ENCODE measurements at regions not wholly inside any gene's neighbourhood (a gene's known extent, or its start where the extent isn't known, plus 50 kb on each side); places are given as distances from the start of the nearest gene placed in this dataset.

DNA sequence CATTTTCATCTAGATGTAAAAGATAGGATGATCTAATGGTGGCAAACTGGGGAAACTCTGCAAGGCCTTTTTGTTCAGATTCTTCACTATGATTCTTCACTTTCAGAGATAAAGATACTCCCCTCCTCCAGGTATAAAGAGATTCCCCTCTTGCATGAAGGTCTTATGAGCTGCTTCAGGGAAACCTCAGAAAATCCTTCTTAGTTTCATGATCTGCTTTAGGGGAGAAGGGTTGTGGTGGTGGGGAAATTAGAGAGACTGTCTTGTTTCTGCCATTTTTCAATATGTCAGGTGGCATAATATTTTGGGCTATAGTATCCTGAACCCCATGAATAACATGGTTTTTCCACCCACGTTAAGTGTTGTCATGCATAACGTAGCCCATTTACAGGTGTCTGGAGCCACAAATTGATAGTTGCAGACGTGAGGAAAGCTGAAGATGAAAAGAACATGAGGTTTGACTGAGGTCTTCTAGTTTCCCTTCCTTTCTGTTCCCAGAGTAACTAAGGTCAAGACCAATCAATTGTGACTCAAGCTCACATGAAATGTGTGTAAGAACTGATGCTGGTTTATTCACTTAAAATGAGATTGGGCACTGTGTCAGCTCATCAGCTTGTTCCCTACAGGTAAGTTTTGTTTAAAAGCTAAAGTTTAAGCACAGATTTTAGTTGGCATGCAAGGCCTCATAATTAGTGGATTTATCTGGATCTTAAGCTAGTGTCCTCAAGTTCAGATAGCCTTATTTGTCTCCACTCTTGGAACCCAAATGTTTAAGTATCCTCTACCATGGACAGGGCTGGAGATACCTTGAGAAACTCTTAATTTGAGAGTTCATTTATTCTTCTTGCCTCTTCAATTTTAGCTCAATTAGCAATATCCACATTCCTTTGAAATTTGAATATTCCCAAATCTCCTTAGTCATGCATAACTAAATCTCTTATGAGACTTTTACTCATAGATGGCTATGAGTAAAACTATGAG lies 304.5 kb upstream of the FANCL start:
- Mint-ChIP-seq H3K9me3 (ENCODE audit: insufficient read depth) (no peaks in the 10 kb centered on the region), H3K4me1 (no peaks in the 10 kb centered on the region), H3K27me3 (peaks cover 13% of the 10 kb centered on the region), H3K27ac (no peak overlapping the region), H3K4me3 (no peak overlapping the region)
- Histone ChIP-seq H3K9me3 (ENCODE audit: control extremely low read depth in 1 of 3, control insufficient read depth in 2 of 3, insufficient read depth in 1 of 3, low read length in 2 of 3) (no peaks in the 10 kb centered on the region), H3K4me2 (replicated peaks; ENCODE audit: low read depth, low read length, poor library complexity, severe bottlenecking) (no peak overlapping the region), H3K9ac (ENCODE audit: low read length) (no peak overlapping the region), H4K20me1 (ENCODE audit: control insufficient read depth, insufficient read depth, low read length, poor library complexity, severe bottlenecking) (no peaks in the 10 kb centered on the region), H3K27ac (ENCODE audit: low read length in 2 of 2) (no peak overlapping the region), H3K27me3 (replicated peaks in 1 of 4; ENCODE audit: control extremely low read depth in 1 of 4, control insufficient read depth in 3 of 4, insufficient read depth in 4 of 4, low read length in 3 of 4) (no peaks in the 10 kb centered on the region), H3K79me2 (ENCODE audit: control insufficient read depth, insufficient read depth, low read length) (no peaks in the 10 kb centered on the region), H2AFZ (ENCODE audit: insufficient read depth, low read depth, low read length, poor library complexity, severe bottlenecking) (no peak overlapping the region), H3K4me3 (ENCODE audit: control extremely low read depth in 1 of 5, extremely low read depth in 1 of 5, insufficient read depth in 1 of 5, low read depth in 2 of 5, low read length in 4 of 5) (no peak overlapping the region), H3K36me3 (replicated peaks in 1 of 2; ENCODE audit: control extremely low read depth in 1 of 2, control insufficient read depth in 1 of 2, extremely low read depth in 1 of 2, insufficient read depth in 2 of 2, low read length in 1 of 2) (no peaks in the 10 kb centered on the region), H3K4me1 (ENCODE audit: control insufficient read depth in 2 of 2, insufficient read depth in 2 of 2, low read length in 2 of 2) (no peaks in the 10 kb centered on the region)
- DNase-seq = no peak
- ATAC-seq (ENCODE audit: low read depth) = no peak
- intact Hi-C loops (cut with micrococcal nuclease) = no loop called here
- 100% methylated on average over 1 of the region's 3 CpGs for WGBS (ENCODE audit: insufficient coverage)
- CTCF ChIA-PET = no interaction called here
- TF ChIP-seq EZH2 (IDR thresholded peaks at IDR 0.05; ENCODE audit: borderline replicate concordance, insufficient read depth, low read depth, low read length, poor library complexity, severe bottlenecking) = no peak
- TF ChIP-seq, protein P1, sequence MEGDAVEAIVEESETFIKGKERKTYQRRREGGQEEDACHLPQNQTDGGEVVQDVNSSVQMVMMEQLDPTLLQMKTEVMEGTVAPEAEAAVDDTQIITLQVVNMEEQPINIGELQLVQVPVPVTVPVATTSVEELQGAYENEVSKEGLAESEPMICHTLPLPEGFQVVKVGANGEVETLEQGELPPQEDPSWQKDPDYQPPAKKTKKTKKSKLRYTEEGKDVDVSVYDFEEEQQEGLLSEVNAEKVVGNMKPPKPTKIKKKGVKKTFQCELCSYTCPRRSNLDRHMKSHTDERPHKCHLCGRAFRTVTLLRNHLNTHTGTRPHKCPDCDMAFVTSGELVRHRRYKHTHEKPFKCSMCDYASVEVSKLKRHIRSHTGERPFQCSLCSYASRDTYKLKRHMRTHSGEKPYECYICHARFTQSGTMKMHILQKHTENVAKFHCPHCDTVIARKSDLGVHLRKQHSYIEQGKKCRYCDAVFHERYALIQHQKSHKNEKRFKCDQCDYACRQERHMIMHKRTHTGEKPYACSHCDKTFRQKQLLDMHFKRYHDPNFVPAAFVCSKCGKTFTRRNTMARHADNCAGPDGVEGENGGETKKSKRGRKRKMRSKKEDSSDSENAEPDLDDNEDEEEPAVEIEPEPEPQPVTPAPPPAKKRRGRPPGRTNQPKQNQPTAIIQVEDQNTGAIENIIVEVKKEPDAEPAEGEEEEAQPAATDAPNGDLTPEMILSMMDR (IDR thresholded peaks at IDR 0.05) = no peak
- POLR2A ChIA-PET = no interaction called here

DNA sequence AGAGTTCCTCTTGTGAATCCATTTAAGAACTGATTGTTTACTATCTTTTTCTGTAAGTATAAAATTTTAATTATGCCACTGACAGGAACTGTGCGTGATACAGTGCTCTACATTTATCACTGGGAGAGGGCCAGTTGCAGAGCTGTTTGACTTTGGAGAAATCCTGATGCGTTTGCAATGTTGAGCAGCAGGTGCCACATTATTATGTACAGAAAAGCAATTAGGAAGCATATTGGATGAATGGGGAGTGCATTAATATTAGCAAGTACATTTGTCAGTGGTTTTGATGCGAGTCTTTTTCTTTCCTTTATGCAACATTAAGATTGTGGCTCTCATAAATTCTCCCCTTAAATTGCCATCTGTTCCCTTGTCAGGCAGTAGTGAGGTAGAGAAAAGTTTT lies 302.3 kb upstream of the FANCL start:
- DNase-seq = no peak
- WGBS (ENCODE audit: insufficient coverage) = 93% methylated on average over 2 of the region's 3 CpGs
- Histone ChIP-seq H3K27ac (ENCODE audit: low read length in 2 of 2) (no peak overlapping the region), H3K4me3 (ENCODE audit: control extremely low read depth in 1 of 5, extremely low read depth in 1 of 5, insufficient read depth in 1 of 5, low read depth in 2 of 5, low read length in 4 of 5) (no peak overlapping the region), H3K27me3 (replicated peaks in 1 of 4; ENCODE audit: control extremely low read depth in 1 of 4, control insufficient read depth in 3 of 4, insufficient read depth in 4 of 4, low read length in 3 of 4) (no peaks in the 10 kb centered on the region), H3K9ac (ENCODE audit: low read length) (no peak overlapping the region), H3K4me1 (ENCODE audit: control insufficient read depth in 2 of 2, insufficient read depth in 2 of 2, low read length in 2 of 2) (no peaks in the 10 kb centered on the region), H4K20me1 (ENCODE audit: control insufficient read depth, insufficient read depth, low read length, poor library complexity, severe bottlenecking) (no peaks in the 10 kb centered on the region), H3K9me3 (ENCODE audit: control extremely low read depth in 1 of 3, control insufficient read depth in 2 of 3, insufficient read depth in 1 of 3, low read length in 2 of 3) (no peaks in the 10 kb centered on the region), H2AFZ (ENCODE audit: insufficient read depth, low read depth, low read length, poor library complexity, severe bottlenecking) (no peak overlapping the region), H3K4me2 (replicated peaks; ENCODE audit: low read depth, low read length, poor library complexity, severe bottlenecking) (no peak overlapping the region), H3K36me3 (replicated peaks in 1 of 2; ENCODE audit: control extremely low read depth in 1 of 2, control insufficient read depth in 1 of 2, extremely low read depth in 1 of 2, insufficient read depth in 2 of 2, low read length in 1 of 2) (no peaks in the 10 kb centered on the region), H3K79me2 (ENCODE audit: control insufficient read depth, insufficient read depth, low read length) (no peaks in the 10 kb centered on the region)
- Mint-ChIP-seq H3K9me3 (ENCODE audit: insufficient read depth) (no peaks in the 10 kb centered on the region), H3K27me3 (peaks cover 6% of the 10 kb centered on the region), H3K27ac (no peak overlapping the region), H3K4me1 (no peaks in the 10 kb centered on the region), H3K4me3 (no peak overlapping the region)
- intact Hi-C loops (cut with micrococcal nuclease) = no loop called here
- TF ChIP-seq EZH2 (IDR thresholded peaks at IDR 0.05; ENCODE audit: borderline replicate concordance, insufficient read depth, low read depth, low read length, poor library complexity, severe bottlenecking) = no peak
- TF ChIP-seq, protein P1 (IDR thresholded peaks at IDR 0.05) = no peak
- ChIA-PET CTCF (no interaction called here), POLR2A (no interaction called here)
- ATAC-seq (ENCODE audit: low read depth) = no peak
